GM12872 (cell line): ENCODE measurements at regions not wholly inside any gene's neighbourhood (a gene's known extent, or its start where the extent isn't known, plus 50 kb on each side); places are given as distances from the start of the nearest gene placed in this dataset.

Experiments
- TF ChIP-seq, protein P1 (sequence below): IDR thresholded peaks from 3 replicates; pipeline ENCODE4 v1.5.1; 2011; ENCODE audit warnings: low read depth, mild to moderate bottlenecking, low read length, moderate library complexity; ENCODE audit not compliant: insufficient read depth

DNA sequence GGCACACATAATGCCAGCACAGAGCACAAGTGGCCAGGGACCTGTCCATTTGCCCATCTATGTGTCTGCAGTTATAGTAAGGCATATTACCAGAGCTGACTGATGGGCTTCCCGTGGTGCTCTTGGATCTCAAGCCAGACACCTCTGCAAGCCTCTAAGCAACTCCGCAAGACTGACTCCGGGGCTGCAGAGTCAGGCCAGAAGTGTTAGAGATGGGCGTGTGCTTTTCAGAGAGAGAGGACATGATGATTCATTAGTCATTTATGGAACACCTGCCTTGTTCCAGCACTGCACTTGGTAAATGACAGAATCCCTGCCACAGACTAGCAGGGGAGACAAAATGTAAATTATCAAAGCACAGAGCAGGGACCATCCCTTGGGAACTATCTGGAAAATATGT, 559.0 kb downstream of the PDCD6IP start:
- TF ChIP-seq, protein P1, sequence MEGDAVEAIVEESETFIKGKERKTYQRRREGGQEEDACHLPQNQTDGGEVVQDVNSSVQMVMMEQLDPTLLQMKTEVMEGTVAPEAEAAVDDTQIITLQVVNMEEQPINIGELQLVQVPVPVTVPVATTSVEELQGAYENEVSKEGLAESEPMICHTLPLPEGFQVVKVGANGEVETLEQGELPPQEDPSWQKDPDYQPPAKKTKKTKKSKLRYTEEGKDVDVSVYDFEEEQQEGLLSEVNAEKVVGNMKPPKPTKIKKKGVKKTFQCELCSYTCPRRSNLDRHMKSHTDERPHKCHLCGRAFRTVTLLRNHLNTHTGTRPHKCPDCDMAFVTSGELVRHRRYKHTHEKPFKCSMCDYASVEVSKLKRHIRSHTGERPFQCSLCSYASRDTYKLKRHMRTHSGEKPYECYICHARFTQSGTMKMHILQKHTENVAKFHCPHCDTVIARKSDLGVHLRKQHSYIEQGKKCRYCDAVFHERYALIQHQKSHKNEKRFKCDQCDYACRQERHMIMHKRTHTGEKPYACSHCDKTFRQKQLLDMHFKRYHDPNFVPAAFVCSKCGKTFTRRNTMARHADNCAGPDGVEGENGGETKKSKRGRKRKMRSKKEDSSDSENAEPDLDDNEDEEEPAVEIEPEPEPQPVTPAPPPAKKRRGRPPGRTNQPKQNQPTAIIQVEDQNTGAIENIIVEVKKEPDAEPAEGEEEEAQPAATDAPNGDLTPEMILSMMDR, result no peak

DNA sequence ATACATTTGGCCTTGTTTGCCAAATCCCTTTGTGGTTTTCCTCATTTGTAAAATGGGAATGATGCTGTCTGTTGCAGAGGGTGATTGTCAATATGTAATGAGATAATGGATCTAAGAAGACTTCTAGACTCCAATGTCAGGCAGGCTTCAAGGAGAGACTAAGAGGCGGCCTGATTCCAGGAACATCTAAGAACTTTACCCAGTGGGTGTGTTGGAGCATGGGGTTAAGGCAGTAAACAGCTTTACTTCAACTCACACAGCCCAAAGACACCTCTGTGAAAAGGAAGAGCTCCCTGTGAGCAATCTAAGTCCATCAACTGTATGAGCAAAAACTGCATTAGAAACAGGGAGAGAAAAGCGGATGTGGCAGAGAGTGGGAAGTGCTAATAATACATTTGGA, 560.6 kb downstream of the PDCD6IP start:
- TF ChIP-seq, protein P1, result no peak

DNA sequence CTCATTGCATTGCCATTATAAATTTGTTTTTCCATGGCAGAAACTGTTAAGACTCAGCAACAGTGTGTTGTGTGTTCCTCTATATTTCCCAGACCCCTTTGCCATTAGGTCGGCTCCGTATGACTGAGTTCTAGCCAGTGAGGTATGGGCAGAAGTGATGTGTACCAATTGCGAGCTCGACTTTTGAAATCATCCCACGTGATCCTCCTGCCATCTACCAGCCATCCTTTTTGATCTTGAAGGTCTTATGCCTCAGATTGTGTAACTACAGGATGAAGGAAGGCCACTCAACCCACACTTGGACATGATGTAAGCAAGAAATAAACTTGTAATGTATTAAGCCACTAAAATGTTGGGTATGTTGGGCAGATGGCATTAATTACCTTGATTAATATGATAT, 562.3 kb downstream of the PDCD6IP start:
- TF ChIP-seq, protein P1, result no peak

DNA sequence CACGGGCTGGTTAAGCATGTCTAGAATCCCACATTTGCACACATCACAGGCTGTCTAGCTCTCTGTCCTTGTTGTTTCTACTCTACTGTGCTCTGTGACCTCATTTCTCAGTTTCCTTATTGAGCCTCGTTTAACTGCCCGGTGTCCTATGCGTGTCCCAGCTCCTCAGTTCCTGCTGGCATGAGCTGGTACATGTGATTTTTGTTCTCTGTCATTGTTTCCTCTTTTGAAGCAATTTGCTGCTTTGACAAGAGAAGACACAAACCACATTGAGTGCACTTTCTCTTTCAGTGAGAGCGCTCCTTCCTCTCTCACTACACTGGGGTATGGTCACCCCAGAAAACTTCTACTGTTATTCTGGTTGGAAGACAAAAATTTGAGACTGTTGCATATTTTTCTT, 563.5 kb downstream of the PDCD6IP start:
- TF ChIP-seq, protein P1, result no peak

DNA sequence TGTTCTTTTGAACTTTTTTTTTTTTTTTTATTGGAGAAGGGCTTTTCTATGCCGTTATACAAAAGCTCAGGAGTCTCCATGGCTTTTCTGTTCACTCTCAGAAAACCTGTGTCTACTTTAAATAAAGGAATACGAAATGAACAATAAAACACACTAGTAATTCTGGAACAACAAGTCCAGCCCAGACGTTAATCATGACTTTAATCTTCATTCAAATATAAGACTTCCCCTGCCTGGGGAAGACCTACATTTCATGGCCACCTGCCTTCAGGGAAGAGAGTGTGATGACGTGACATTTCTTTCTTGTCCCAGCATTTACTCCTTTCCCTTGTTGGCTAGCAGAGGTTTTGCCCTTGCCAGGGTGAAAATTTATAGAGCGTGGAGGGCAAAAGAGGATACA, 564.5 kb downstream of the PDCD6IP start:
- TF ChIP-seq, protein P1, result no peak

DNA sequence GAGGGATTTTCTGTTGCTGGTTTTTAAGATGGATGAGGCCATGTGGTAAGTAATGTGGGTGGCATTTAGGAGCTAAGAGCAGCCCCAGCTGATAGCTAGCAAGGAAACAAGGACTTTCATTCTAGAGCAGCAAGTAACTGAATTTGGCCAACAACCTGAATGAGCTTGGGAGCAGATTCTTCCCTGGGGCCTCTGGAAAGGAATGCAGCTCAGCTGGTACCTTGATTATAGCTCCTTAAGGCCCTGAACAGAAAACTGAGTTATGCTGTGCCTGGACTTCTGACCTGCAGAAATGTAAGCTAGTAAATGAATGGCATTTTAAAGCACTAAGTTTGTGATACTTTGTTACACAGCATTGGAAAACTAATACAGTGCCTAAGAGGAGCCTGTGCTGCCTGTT, 565.5 kb downstream of the PDCD6IP start:
- TF ChIP-seq, protein P1, result no peak

DNA sequence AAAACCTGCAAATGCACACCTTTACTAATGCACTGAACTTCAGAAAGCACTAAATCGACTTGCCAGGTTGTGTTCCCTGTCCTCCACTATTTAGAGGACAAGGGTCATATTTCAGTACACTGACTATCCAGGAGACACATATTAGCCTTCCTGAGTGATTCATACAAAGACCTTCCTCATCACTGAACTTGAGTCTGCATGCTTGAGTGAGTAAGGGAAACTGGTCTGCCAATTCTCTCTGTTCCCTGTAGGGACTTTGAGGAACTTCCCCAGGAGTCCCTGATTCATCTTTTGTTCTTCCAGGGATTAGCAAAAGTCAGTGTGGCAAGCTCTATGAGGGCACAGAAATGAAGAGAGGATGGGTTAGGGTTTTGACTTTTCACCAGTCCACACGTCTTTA, 565.9 kb downstream of the PDCD6IP start:
- TF ChIP-seq, protein P1, result no peak

DNA sequence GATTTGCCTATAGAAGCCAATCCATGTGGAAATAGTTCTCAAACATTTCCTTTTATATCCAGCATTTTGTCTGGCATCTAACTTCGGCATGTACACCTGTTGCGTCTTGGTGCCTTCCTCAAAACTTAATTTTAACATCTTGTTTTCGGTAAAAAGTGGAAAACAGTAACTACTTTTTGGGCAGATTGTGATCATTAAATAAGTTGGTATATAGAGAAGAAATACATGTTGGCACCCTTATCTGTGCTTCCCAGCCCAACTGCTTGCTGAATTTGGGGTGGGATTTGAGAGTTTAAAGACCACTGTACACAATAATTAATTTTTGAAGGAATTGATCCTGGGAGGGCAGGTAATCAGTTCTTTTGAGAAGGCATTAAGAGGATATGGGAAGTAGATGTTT, 566.8 kb downstream of the PDCD6IP start:
- TF ChIP-seq, protein P1, result no peak
